ENCODE measurements at regions not wholly inside any gene's neighbourhood (a gene's known extent, or its start where the extent isn't known, plus 50 kb on each side); places are given as distances from the start of the nearest gene placed in this dataset.

DNA sequence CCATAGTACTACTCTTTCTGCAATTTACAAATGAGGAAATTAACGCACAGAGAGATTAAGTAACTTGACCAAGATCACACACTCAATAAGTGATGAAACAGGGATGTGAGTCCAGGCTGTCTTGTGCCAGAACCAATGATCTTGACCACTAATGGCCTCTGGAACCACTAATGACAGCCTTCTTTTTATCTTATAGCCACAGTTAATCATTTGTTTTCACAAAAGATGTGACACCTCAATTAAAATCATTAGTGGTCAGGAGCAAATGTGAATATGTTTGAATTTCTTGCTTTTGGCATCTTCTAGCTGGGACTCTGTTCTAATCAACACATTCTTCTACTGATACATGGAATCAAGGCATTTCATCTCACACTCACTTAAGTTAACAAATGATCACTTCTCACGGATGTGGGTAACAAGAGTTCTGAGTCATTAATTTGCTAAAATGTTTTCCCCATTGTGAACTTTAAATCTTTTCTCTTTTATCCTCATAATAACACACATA lies 102.7 kb upstream of the CD180 start:
- ChIA-PET POLR2A (no interaction called here), CTCF (no interaction called here)
- Mint-ChIP-seq H3K4me1 (ENCODE audit: low read depth) (no peaks in the 10 kb centered on the region), H3K27ac (no peak overlapping the region), H3K36me3 (ENCODE audit: low read depth) (no peaks in the 10 kb centered on the region), H3K27me3 (no peaks in the 10 kb centered on the region), H3K4me3 (no peak overlapping the region), H3K9me3 (no peaks in the 10 kb centered on the region)
- no peak for ATAC-seq
- TF ChIP-seq, protein P1, sequence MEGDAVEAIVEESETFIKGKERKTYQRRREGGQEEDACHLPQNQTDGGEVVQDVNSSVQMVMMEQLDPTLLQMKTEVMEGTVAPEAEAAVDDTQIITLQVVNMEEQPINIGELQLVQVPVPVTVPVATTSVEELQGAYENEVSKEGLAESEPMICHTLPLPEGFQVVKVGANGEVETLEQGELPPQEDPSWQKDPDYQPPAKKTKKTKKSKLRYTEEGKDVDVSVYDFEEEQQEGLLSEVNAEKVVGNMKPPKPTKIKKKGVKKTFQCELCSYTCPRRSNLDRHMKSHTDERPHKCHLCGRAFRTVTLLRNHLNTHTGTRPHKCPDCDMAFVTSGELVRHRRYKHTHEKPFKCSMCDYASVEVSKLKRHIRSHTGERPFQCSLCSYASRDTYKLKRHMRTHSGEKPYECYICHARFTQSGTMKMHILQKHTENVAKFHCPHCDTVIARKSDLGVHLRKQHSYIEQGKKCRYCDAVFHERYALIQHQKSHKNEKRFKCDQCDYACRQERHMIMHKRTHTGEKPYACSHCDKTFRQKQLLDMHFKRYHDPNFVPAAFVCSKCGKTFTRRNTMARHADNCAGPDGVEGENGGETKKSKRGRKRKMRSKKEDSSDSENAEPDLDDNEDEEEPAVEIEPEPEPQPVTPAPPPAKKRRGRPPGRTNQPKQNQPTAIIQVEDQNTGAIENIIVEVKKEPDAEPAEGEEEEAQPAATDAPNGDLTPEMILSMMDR (IDR thresholded peaks at IDR 0.05): no peak
- intact Hi-C loops (cut with micrococcal nuclease): no loop called here
- no peak for DNase-seq

DNA sequence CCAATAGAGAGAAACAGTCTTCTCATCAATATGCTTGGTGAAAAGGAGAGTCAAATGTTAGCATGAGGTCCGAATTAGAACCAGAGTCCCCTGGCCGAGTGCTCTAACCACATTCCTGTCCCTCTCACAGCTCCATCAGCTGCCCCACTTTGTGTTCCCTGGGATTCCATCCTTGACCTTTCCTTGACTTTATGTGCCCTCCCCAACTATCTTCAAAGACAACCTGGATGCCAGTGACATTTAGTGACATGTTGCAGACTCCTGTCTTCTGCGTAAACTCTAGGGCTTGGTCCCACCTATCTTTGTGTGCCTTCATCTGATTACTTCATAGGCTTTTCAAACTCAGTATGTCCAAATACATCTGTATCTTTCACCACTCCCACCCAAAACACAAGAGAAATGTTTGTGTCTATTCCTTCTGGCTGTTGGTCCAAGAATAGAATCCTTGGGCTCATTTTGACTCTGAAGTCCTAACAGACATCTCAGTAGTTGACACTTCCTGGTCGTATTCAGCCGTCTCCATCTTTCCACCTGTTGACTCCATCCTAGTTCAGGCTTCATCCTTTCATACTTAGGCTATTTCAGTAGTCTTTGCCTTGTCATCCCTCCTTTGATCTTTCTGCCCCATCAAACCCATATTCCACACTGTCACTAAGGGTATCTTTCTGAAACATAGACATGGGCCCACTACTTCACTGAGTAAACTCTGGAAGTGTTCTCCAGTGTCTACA lies 101.4 kb upstream of the CD180 start:
- Mint-ChIP-seq H3K36me3 (ENCODE audit: low read depth) (no peaks in the 10 kb centered on the region), H3K9me3 (no peaks in the 10 kb centered on the region), H3K4me3 (no peak overlapping the region), H3K27ac (no peak overlapping the region), H3K27me3 (no peaks in the 10 kb centered on the region), H3K4me1 (ENCODE audit: low read depth) (no peaks in the 10 kb centered on the region)
- ChIA-PET POLR2A (no interaction called here), CTCF (no interaction called here)
- TF ChIP-seq, protein P1 (IDR thresholded peaks at IDR 0.05): no peak
- ATAC-seq: no peak
- DNase-seq: no peak
- intact Hi-C loops (cut with micrococcal nuclease): no loop called here

DNA sequence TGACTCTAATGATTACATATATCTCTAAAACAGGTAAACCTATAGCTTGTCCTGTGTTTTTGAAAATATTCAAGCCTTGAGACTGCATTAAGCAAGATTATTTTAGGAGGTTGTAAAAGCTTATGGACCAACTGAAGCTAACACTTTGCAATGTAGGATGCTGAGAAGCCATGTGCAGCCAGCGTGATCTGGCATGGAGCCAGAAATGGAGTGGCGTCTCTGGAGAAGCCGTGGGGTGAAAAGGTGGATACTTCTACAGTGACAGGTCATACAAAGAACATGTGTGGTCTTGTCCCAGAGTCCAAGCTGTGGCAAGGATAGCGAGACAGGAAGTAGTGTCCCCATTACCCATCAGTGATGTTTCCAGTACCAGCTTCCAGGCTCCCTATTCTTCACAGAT lies 100.8 kb upstream of the CD180 start:
- CTCF ChIA-PET: no interaction called here
- Mint-ChIP-seq H3K27ac (no peak overlapping the region), H3K27me3 (no peaks in the 10 kb centered on the region), H3K36me3 (ENCODE audit: low read depth) (no peaks in the 10 kb centered on the region), H3K4me3 (no peak overlapping the region), H3K4me1 (ENCODE audit: low read depth) (no peaks in the 10 kb centered on the region), H3K9me3 (no peaks in the 10 kb centered on the region)
- no peak for ATAC-seq
- intact Hi-C loops (cut with micrococcal nuclease): no loop called here
- POLR2A ChIA-PET: interaction anchor here (1.1 kb wide), 1 partner anchor 378 kb away, joined by 3 read pairs; no protein-coding TSS in a partner anchor
- TF ChIP-seq, protein P1 (IDR thresholded peaks at IDR 0.05): no peak
- no peak for DNase-seq

DNA sequence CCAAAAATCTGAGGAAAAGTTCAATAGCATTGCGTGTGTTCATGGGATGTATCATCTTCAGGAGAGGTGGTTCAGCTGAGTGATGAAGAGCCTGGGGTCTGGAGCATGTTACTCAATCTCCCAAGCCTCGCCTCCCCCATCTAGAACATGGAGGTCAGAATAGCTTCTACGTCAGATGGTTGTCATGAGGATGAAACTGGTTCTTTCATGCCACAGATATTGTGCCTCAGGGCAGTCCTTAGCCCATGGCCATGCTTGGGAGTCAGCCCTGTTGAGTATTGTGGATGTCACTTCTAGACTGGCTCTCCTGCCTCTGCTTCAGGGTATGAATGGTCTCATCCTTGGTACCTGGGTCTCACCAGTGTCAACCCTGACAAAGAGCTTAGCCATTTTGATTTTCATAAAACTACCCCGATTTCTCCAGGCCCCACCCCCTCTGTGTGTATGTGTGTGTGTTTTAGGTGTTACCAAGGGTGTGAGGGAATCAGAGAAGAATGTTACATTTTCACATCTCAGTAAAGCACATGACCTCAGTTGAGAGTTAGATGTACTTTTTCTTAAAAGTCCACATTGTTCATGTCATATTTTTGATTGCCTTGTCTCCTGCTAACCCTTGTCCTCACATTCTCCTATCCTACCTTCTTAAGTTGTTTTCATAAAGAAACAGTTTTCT lies 97.8 kb upstream of the CD180 start:
- intact Hi-C loops (cut with micrococcal nuclease): no loop called here
- no peaks in the 10 kb centered on the region for H3K36me3 Mint-ChIP-seq (ENCODE audit: low read depth)
- H3K27ac Mint-ChIP-seq: no peak overlapping the region
- no peak overlapping the region for H3K4me3 Mint-ChIP-seq
- CTCF ChIA-PET: interaction anchor here (1.4 kb wide), 1 partner anchor 13 kb away, joined by 3 read pairs; no protein-coding TSS in a partner anchor
- ATAC-seq (no peak), DNase-seq (no peak)
- H3K9me3 Mint-ChIP-seq: no peaks in the 10 kb centered on the region
- POLR2A ChIA-PET: no interaction called here
- H3K4me1 Mint-ChIP-seq (ENCODE audit: low read depth): no peaks in the 10 kb centered on the region
- no peaks in the 10 kb centered on the region for H3K27me3 Mint-ChIP-seq
- TF ChIP-seq, protein P1 (IDR thresholded peaks at IDR 0.05): no peak

DNA sequence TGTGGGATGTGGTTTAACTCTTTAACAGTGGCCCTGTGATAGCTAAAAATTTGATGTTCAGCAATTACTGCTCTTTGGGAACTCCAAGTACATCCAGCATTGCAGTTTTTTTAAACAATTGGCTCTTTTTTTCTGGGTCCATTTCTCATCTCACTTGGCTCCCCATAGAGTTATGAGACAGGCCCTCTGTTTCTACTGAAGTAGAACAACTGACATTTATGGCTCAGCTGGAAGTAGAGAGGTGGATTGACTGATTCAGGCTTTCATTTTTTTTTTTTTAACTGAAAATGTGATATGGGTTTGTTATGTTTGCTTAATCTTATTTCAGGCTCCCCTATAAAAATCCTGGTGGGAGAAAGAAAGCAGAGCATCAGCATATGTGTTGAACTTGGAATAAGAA lies 96.6 kb upstream of the CD180 start:
- no peaks in the 10 kb centered on the region for H3K36me3 Mint-ChIP-seq (ENCODE audit: low read depth)
- TF ChIP-seq, protein P1 (IDR thresholded peaks at IDR 0.05): no peak
- ChIA-PET POLR2A (no interaction called here), CTCF (no interaction called here)
- H3K27me3 Mint-ChIP-seq: no peaks in the 10 kb centered on the region
- H3K4me3 Mint-ChIP-seq: no peak overlapping the region
- no peak for DNase-seq
- no peaks in the 10 kb centered on the region for H3K4me1 Mint-ChIP-seq (ENCODE audit: low read depth)
- intact Hi-C loops (cut with micrococcal nuclease): no loop called here
- ATAC-seq: no peak
- H3K27ac Mint-ChIP-seq: no peak overlapping the region
- H3K9me3 Mint-ChIP-seq: no peaks in the 10 kb centered on the region
